ENCODE measurements at regions not wholly inside any gene's neighbourhood (a gene's known extent, or its start where the extent isn't known, plus 50 kb on each side); places are given as distances from the start of the nearest gene placed in this dataset.

- Histone ChIP-seq H3K9ac (ENCODE audit: insufficient read depth in 1 of 2, low read depth in 2 of 2, low read length in 2 of 2) (no peak overlapping the region), H4K20me1 (replicated peaks; ENCODE audit: control insufficient read depth, insufficient read depth, low read length) (no peaks in the 10 kb centered on the region), H3K27ac (ENCODE audit: extremely low read depth, low read depth, low read length) (no peak overlapping the region), H3K4me3 (no peak overlapping the region), H3K9me1 (ENCODE audit: control insufficient read depth, insufficient read depth, low read length) (no peaks in the 10 kb centered on the region), H2AFZ (ENCODE audit: low read depth, low read length) (no peak overlapping the region), H3K27me3 (ENCODE audit: control insufficient read depth in 2 of 2, insufficient read depth in 2 of 2, low read length in 2 of 2) (no peaks in the 10 kb centered on the region), H3K79me2 (ENCODE audit: control insufficient read depth, insufficient read depth, low read length) (no peaks in the 10 kb centered on the region), H3K9me3 (replicated peaks; ENCODE audit: control insufficient read depth, insufficient read depth, low read depth, low read length) (no peaks in the 10 kb centered on the region), H3K4me2 (ENCODE audit: insufficient read depth, low read length) (no peak overlapping the region), H3K4me1 (replicated peaks in 1 of 2; ENCODE audit: control insufficient read depth in 2 of 2, insufficient read depth in 2 of 2, low read length in 2 of 2) (no peaks in the 10 kb centered on the region), H3K36me3 (ENCODE audit: control insufficient read depth, insufficient read depth, low read length) (no peaks in the 10 kb centered on the region)
- no peak for TF ChIP-seq SAFB (IDR thresholded peaks at IDR 0.05; ENCODE audit: borderline replicate concordance, low read depth, low read length)
- no peak for TF ChIP-seq RBM39 (optimal IDR thresholded peaks at IDR 0.05; ENCODE audit: low read depth, low read length)
- no peak for TF ChIP-seq YY1 (IDR thresholded peaks at IDR 0.05; ENCODE audit: borderline replicate concordance in 1 of 3, control insufficient read depth in 1 of 3, extremely low read depth in 1 of 3, insufficient read depth in 3 of 3, insufficient read length in 1 of 3, insufficient replicate concordance in 2 of 3, low read depth in 1 of 3, low read length in 2 of 3)
- no peak for TF ChIP-seq TAF1 (IDR thresholded peaks at IDR 0.05; ENCODE audit: control insufficient read depth, extremely low read depth, insufficient read depth, low read length, severe bottlenecking)
- no peak for TF ChIP-seq PHF8 (IDR thresholded peaks at IDR 0.05; ENCODE audit: borderline replicate concordance, low read length)
- POLR2A ChIA-PET: no interaction called here
- 0% methylated on average over 1 of the region's 1 CpG for WGBS (ENCODE audit: insufficient coverage, low coverage, missing lambda C conversion rate)
- in situ Hi-C loops (cut with MboI) (no loop called here), intact Hi-C loops (cut with micrococcal nuclease) (no loop called here)
- no peak for DNase-seq (ENCODE audit: extremely low read depth in 1 of 4, low spot score in 3 of 4)
- FAIRE-seq: no peak
- no peak for ATAC-seq
- BruUV-seq (replicated peaks): no TSS peak
- CTCF ChIA-PET (ENCODE audit: low intra/inter-chr PET ratio): no interaction called here
Measured at GRCh38 chr2:212712991-212713390, 174.4 kb upstream of the ERBB4 start.

GRCh38 chr2:212712466-212712865 is 173.9 kb upstream of the ERBB4 start:
- H3K4me3 ChIP-seq: no peak overlapping the region

More at GRCh38 chr2:212712466-212712865, 173.9 kb upstream of the ERBB4 start:
- Histone ChIP-seq H3K4me1 (replicated peaks in 1 of 2; ENCODE audit: control insufficient read depth in 2 of 2, insufficient read depth in 2 of 2, low read length in 2 of 2) (no peaks in the 10 kb centered on the region), H3K9ac (ENCODE audit: insufficient read depth in 1 of 2, low read depth in 2 of 2, low read length in 2 of 2) (no peak overlapping the region), H3K9me3 (replicated peaks; ENCODE audit: control insufficient read depth, insufficient read depth, low read depth, low read length) (no peaks in the 10 kb centered on the region), H3K9me1 (ENCODE audit: control insufficient read depth, insufficient read depth, low read length) (no peaks in the 10 kb centered on the region), H3K36me3 (ENCODE audit: control insufficient read depth, insufficient read depth, low read length) (no peaks in the 10 kb centered on the region), H3K27me3 (ENCODE audit: control insufficient read depth in 2 of 2, insufficient read depth in 2 of 2, low read length in 2 of 2) (no peaks in the 10 kb centered on the region), H4K20me1 (replicated peaks; ENCODE audit: control insufficient read depth, insufficient read depth, low read length) (no peaks in the 10 kb centered on the region), H3K79me2 (ENCODE audit: control insufficient read depth, insufficient read depth, low read length) (no peaks in the 10 kb centered on the region), H2AFZ (ENCODE audit: low read depth, low read length) (no peak overlapping the region), H3K27ac (ENCODE audit: extremely low read depth, low read depth, low read length) (no peak overlapping the region), H3K4me2 (ENCODE audit: insufficient read depth, low read length) (no peak overlapping the region)
- ChIA-PET CTCF (ENCODE audit: low intra/inter-chr PET ratio) (no interaction called here), POLR2A (no interaction called here)
- no peak for FAIRE-seq
- WGBS (ENCODE audit: insufficient coverage, low coverage, missing lambda C conversion rate): 8% methylated on average over 5 of the region's 5 CpGs
- intact Hi-C loops (cut with micrococcal nuclease) (no loop called here), in situ Hi-C loops (cut with MboI) (no loop called here)
- BruUV-seq (replicated peaks): no TSS peak
- TF ChIP-seq KDM1A (IDR thresholded peaks at IDR 0.05) (no peak), GATAD2A (IDR thresholded peaks at IDR 0.05) (no peak), SP2 (IDR thresholded peaks at IDR 0.05; ENCODE audit: extremely low read depth, low read depth, low read length, poor library complexity, severe bottlenecking) (no peak), MCM5 (IDR thresholded peaks at IDR 0.05; ENCODE audit: low read depth) (no peak), FOXA3 (CRISPR knock-in tag; conservative IDR thresholded peaks at IDR 0.05 in 1 of 2, IDR thresholded peaks at IDR 0.05 in 1 of 2) (no peak)
- no peak for DNase-seq (ENCODE audit: extremely low read depth in 1 of 4, low spot score in 3 of 4)
- ATAC-seq: no peak

Data from K562 (cell line).